ENCODE measurements at regions not wholly inside any gene's neighbourhood (a gene's known extent, or its start where the extent isn't known, plus 50 kb on each side); places are given as distances from the start of the nearest gene placed in this dataset.

DNA sequence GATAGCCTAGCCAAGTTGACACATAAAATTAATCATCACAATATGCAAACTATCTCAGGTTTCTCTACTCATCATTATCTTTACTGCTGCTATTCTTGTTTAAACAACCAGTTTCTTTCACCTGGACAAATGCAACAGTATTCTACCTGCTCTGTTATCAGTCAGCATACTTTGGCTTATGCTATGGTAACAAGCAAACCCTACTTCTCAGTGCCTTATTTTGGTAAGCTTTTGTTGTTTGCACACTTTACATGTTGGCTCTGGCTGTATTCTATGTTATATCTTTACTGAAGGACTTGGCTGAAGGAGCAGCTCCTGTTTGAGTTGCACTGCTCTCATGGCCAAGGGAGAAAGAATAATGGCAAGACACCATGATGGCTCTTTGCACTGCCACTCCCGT is 463.1 kb downstream of the EPM2A start:
- no peaks in the 10 kb centered on the region for H3K36me3 ChIP-seq (replicated peaks in 1 of 2; ENCODE audit: control extremely low read depth in 1 of 2, control insufficient read depth in 1 of 2, extremely low read depth in 1 of 2, insufficient read depth in 2 of 2, low read length in 1 of 2)
- Mint-ChIP-seq H3K4me1 (no peaks in the 10 kb centered on the region), H3K27ac (no peak overlapping the region), H3K27me3 (peaks cover 3% of the 10 kb centered on the region), H3K9me3 (ENCODE audit: insufficient read depth) (no peaks in the 10 kb centered on the region), H3K4me3 (no peak overlapping the region)
- no peaks in the 10 kb centered on the region for H3K4me1 ChIP-seq (ENCODE audit: control insufficient read depth in 2 of 2, insufficient read depth in 2 of 2, low read length in 2 of 2)
- no peaks in the 10 kb centered on the region for H3K27me3 ChIP-seq (replicated peaks in 1 of 4; ENCODE audit: control extremely low read depth in 1 of 4, control insufficient read depth in 3 of 4, insufficient read depth in 4 of 4, low read length in 3 of 4)
- H3K9me3 ChIP-seq (ENCODE audit: control extremely low read depth in 1 of 3, control insufficient read depth in 2 of 3, insufficient read depth in 1 of 3, low read length in 2 of 3) = no peaks in the 10 kb centered on the region
- POLR2A ChIA-PET = no interaction called here
- H3K4me3 ChIP-seq (ENCODE audit: control extremely low read depth in 1 of 5, extremely low read depth in 1 of 5, insufficient read depth in 1 of 5, low read depth in 2 of 5, low read length in 4 of 5) = no peak overlapping the region
- no peak overlapping the region for H3K9ac ChIP-seq (ENCODE audit: low read length)
- no peak overlapping the region for H3K4me2 ChIP-seq (replicated peaks; ENCODE audit: low read depth, low read length, poor library complexity, severe bottlenecking)
- no peak overlapping the region for H2AFZ ChIP-seq (ENCODE audit: insufficient read depth, low read depth, low read length, poor library complexity, severe bottlenecking)
- no peak for DNase-seq
- ATAC-seq (ENCODE audit: low read depth) = no peak
- H3K27ac ChIP-seq (ENCODE audit: low read length in 2 of 2) = no peak overlapping the region
- no peak for TF ChIP-seq EZH2 (IDR thresholded peaks at IDR 0.05; ENCODE audit: borderline replicate concordance, insufficient read depth, low read depth, low read length, poor library complexity, severe bottlenecking)
- TF ChIP-seq, protein P1, sequence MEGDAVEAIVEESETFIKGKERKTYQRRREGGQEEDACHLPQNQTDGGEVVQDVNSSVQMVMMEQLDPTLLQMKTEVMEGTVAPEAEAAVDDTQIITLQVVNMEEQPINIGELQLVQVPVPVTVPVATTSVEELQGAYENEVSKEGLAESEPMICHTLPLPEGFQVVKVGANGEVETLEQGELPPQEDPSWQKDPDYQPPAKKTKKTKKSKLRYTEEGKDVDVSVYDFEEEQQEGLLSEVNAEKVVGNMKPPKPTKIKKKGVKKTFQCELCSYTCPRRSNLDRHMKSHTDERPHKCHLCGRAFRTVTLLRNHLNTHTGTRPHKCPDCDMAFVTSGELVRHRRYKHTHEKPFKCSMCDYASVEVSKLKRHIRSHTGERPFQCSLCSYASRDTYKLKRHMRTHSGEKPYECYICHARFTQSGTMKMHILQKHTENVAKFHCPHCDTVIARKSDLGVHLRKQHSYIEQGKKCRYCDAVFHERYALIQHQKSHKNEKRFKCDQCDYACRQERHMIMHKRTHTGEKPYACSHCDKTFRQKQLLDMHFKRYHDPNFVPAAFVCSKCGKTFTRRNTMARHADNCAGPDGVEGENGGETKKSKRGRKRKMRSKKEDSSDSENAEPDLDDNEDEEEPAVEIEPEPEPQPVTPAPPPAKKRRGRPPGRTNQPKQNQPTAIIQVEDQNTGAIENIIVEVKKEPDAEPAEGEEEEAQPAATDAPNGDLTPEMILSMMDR (IDR thresholded peaks at IDR 0.05) = no peak
- no CpG with 5 or more reads among the region's 1 CpG for WGBS (ENCODE audit: insufficient coverage)
- H4K20me1 ChIP-seq (ENCODE audit: control insufficient read depth, insufficient read depth, low read length, poor library complexity, severe bottlenecking) = no peaks in the 10 kb centered on the region
- intact Hi-C loops (cut with micrococcal nuclease) = no loop called here
- no peaks in the 10 kb centered on the region for H3K79me2 ChIP-seq (ENCODE audit: control insufficient read depth, insufficient read depth, low read length)
- CTCF ChIA-PET = no interaction called here

DNA sequence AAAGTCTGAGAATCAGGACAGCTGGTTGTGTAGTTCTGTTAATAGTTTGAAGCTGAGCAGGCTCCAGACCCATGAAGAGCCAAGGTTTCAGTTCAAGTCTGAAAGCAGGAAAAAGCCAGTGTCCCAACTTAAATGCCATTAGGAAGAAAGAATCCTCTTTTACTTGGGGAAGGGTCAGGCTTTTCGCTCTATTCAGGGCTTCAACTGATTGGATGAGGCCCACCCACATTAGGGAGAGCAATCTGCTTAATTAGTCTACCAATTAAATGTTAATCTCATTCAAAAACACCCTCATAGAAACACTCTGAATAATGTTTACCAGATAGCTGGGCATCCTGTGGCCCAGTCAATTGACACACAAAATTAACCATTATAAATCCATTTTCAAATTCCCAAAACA is 462.2 kb downstream of the EPM2A start:
- intact Hi-C loops (cut with micrococcal nuclease) = no loop called here
- Mint-ChIP-seq H3K27me3 (no peaks in the 10 kb centered on the region), H3K27ac (no peak overlapping the region), H3K4me1 (no peaks in the 10 kb centered on the region), H3K4me3 (no peak overlapping the region), H3K9me3 (ENCODE audit: insufficient read depth) (no peaks in the 10 kb centered on the region)
- ChIA-PET POLR2A (no interaction called here), CTCF (no interaction called here)
- Histone ChIP-seq H3K9ac (ENCODE audit: low read length) (no peak overlapping the region), H2AFZ (ENCODE audit: insufficient read depth, low read depth, low read length, poor library complexity, severe bottlenecking) (no peak overlapping the region), H3K36me3 (replicated peaks in 1 of 2; ENCODE audit: control extremely low read depth in 1 of 2, control insufficient read depth in 1 of 2, extremely low read depth in 1 of 2, insufficient read depth in 2 of 2, low read length in 1 of 2) (no peaks in the 10 kb centered on the region), H4K20me1 (ENCODE audit: control insufficient read depth, insufficient read depth, low read length, poor library complexity, severe bottlenecking) (no peaks in the 10 kb centered on the region), H3K4me2 (replicated peaks; ENCODE audit: low read depth, low read length, poor library complexity, severe bottlenecking) (no peak overlapping the region), H3K4me3 (ENCODE audit: control extremely low read depth in 1 of 5, extremely low read depth in 1 of 5, insufficient read depth in 1 of 5, low read depth in 2 of 5, low read length in 4 of 5) (no peak overlapping the region), H3K79me2 (ENCODE audit: control insufficient read depth, insufficient read depth, low read length) (no peaks in the 10 kb centered on the region), H3K27ac (ENCODE audit: low read length in 2 of 2) (no peak overlapping the region), H3K4me1 (ENCODE audit: control insufficient read depth in 2 of 2, insufficient read depth in 2 of 2, low read length in 2 of 2) (no peaks in the 10 kb centered on the region), H3K9me3 (ENCODE audit: control extremely low read depth in 1 of 3, control insufficient read depth in 2 of 3, insufficient read depth in 1 of 3, low read length in 2 of 3) (no peaks in the 10 kb centered on the region), H3K27me3 (replicated peaks in 1 of 4; ENCODE audit: control extremely low read depth in 1 of 4, control insufficient read depth in 3 of 4, insufficient read depth in 4 of 4, low read length in 3 of 4) (no peaks in the 10 kb centered on the region)
- DNase-seq = no peak
- WGBS (ENCODE audit: insufficient coverage) = 83% methylated on average over 1 of the region's 1 CpG
- TF ChIP-seq, protein P1 (IDR thresholded peaks at IDR 0.05) = no peak
- TF ChIP-seq EZH2 (IDR thresholded peaks at IDR 0.05; ENCODE audit: borderline replicate concordance, insufficient read depth, low read depth, low read length, poor library complexity, severe bottlenecking) = no peak
- ATAC-seq (ENCODE audit: low read depth) = no peak
